ENCODE measurements at regions not wholly inside any gene's neighbourhood (a gene's known extent, or its start where the extent isn't known, plus 50 kb on each side); places are given as distances from the start of the nearest gene placed in this dataset.

GRCh38 chr7:35991511-35992232 is 161.4 kb upstream of the EEPD1 start:
- Histone ChIP-seq H2BK12ac (ENCODE audit: insufficient read length, low read depth, low read length) (no peak overlapping the region), H2AFZ (ENCODE audit: low read length) (no peak overlapping the region), H3K79me1 (ENCODE audit: insufficient read depth, low read depth, low read length, poor library complexity, severe bottlenecking) (no peaks in the 10 kb centered on the region), H2AK5ac (ENCODE audit: insufficient read length, low read length) (no peak overlapping the region), H2BK120ac (ENCODE audit: low read depth, low read length, poor library complexity, severe bottlenecking) (no peak overlapping the region), H3K4me2 (ENCODE audit: insufficient read depth, insufficient read length, low read length) (no peak overlapping the region), H3K23ac (ENCODE audit: insufficient read length, low read depth, low read length) (no peak overlapping the region), H2BK5ac (ENCODE audit: insufficient read length, low read length) (no peak overlapping the region), H4K5ac (ENCODE audit: insufficient read length, low read depth, low read length) (no peak overlapping the region), H3K79me2 (ENCODE audit: insufficient read depth, low read length) (no peaks in the 10 kb centered on the region), H3T11ph (ENCODE audit: low read length) (no peak overlapping the region), H3K9me3 (ENCODE audit: control insufficient read depth, low read depth, low read length) (no peaks in the 10 kb centered on the region), H3K23me2 (ENCODE audit: insufficient read length, low read depth, low read length, poor library complexity, severe bottlenecking) (no peaks in the 10 kb centered on the region), H4K91ac (ENCODE audit: insufficient read length, low read depth, low read length) (no peak overlapping the region), H3K4ac (ENCODE audit: low read depth, low read length) (no peak overlapping the region), H3K27ac (ENCODE audit: insufficient read length, low read depth, low read length) (no peak overlapping the region), H3K9ac (ENCODE audit: extremely low read depth, insufficient read length, low read length) (no peak overlapping the region), H3K18ac (ENCODE audit: insufficient read length, low read depth, low read length) (no peak overlapping the region), H4K20me1 (ENCODE audit: control insufficient read depth, insufficient read depth, insufficient read length) (no peaks in the 10 kb centered on the region), H3K56ac (ENCODE audit: insufficient read length, low read depth, low read length) (no peak overlapping the region), H2BK20ac (ENCODE audit: low read depth, low read length, poor library complexity, severe bottlenecking) (no peak overlapping the region), H4K8ac (replicated peaks; ENCODE audit: insufficient read length, low read depth, low read length) (no peak overlapping the region), H2BK15ac (ENCODE audit: low read depth, low read length) (no peak overlapping the region), H3K4me1 (ENCODE audit: insufficient read depth, low read length) (no peaks in the 10 kb centered on the region), H3K27me3 (ENCODE audit: insufficient read depth, low read length) (no peaks in the 10 kb centered on the region), H3K14ac (ENCODE audit: insufficient read depth, low read length) (no peak overlapping the region)
- Mint-ChIP-seq H3K27ac (no peak overlapping the region), H3K4me1 (peaks cover 3% of the 10 kb centered on the region in 2 experiments; a peak in 3 of 4 replicates), H3K36me3 (ENCODE audit: insufficient read depth in 1 of 3, low read depth in 3 of 3) (no peaks in the 10 kb centered on the region), H3K27me3 (ENCODE audit: low read depth) (no peaks in the 10 kb centered on the region), H3K9me3 (no peaks in the 10 kb centered on the region), H3K4me3 (no peak overlapping the region)
- TF ChIP-seq, protein P1, sequence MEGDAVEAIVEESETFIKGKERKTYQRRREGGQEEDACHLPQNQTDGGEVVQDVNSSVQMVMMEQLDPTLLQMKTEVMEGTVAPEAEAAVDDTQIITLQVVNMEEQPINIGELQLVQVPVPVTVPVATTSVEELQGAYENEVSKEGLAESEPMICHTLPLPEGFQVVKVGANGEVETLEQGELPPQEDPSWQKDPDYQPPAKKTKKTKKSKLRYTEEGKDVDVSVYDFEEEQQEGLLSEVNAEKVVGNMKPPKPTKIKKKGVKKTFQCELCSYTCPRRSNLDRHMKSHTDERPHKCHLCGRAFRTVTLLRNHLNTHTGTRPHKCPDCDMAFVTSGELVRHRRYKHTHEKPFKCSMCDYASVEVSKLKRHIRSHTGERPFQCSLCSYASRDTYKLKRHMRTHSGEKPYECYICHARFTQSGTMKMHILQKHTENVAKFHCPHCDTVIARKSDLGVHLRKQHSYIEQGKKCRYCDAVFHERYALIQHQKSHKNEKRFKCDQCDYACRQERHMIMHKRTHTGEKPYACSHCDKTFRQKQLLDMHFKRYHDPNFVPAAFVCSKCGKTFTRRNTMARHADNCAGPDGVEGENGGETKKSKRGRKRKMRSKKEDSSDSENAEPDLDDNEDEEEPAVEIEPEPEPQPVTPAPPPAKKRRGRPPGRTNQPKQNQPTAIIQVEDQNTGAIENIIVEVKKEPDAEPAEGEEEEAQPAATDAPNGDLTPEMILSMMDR (conservative IDR thresholded peaks at IDR 0.05): no peak
- no CpG with 5 or more reads among the region's 6 CpGs for WGBS (ENCODE audit: extremely low coverage, insufficient read length, low lambda C conversion rate)
- DNase-seq: no peak
